ENCODE measurements at regions not wholly inside any gene's neighbourhood (a gene's known extent, or its start where the extent isn't known, plus 50 kb on each side); places are given as distances from the start of the nearest gene placed in this dataset.
"Not testable (repeated sequence)": the region's sequence is repeated elsewhere in the genome, so short reads cannot be mapped to it uniquely, and the experiment has no call there.

- Histone ChIP-seq H3K9ac (ENCODE audit: low read length) (no peak overlapping the region), H3K27ac (ENCODE audit: low read depth, low read length) (no peak overlapping the region), H3K27me3 (ENCODE audit: control insufficient read depth, insufficient read depth, low read length) (no peaks in the 10 kb centered on the region), H3K4me1 (ENCODE audit: control insufficient read depth, insufficient read depth, low read length) (no peaks in the 10 kb centered on the region), H3K4me3 (ENCODE audit: low read length) (no peak overlapping the region), H3K36me3 (ENCODE audit: control insufficient read depth, insufficient read depth, low read length) (no peaks in the 10 kb centered on the region)
These were observed 737.9 kb upstream of the TMPRSS15 start for GRCh38 chr21:19141511-19141910.

GRCh38 chr21:19145682-19146293, 742.2 kb upstream of the TMPRSS15 start:
- Histone ChIP-seq H3K9ac (ENCODE audit: low read length) (no peak overlapping the region), H3K36me3 (ENCODE audit: control insufficient read depth, insufficient read depth, low read length) (no peaks in the 10 kb centered on the region), H3K4me1 (ENCODE audit: control insufficient read depth, insufficient read depth, low read length) (no peaks in the 10 kb centered on the region), H3K4me3 (ENCODE audit: low read length) (no peak overlapping the region), H3K27ac (ENCODE audit: low read depth, low read length) (no peak overlapping the region), H3K27me3 (ENCODE audit: control insufficient read depth, insufficient read depth, low read length) (no peaks in the 10 kb centered on the region)

GRCh38 chr21:19148056-19148455, 744.5 kb upstream of the TMPRSS15 start:
- Histone ChIP-seq H3K27ac (ENCODE audit: low read depth, low read length) (no peak overlapping the region), H3K4me3 (ENCODE audit: low read length) (no peak overlapping the region), H3K9ac (ENCODE audit: low read length) (no peak overlapping the region), H3K27me3 (ENCODE audit: control insufficient read depth, insufficient read depth, low read length) (no peaks in the 10 kb centered on the region), H3K4me1 (ENCODE audit: control insufficient read depth, insufficient read depth, low read length) (no peaks in the 10 kb centered on the region), H3K36me3 (ENCODE audit: control insufficient read depth, insufficient read depth, low read length) (no peaks in the 10 kb centered on the region)

GRCh38 chr21:19171585-19171984, 768.0 kb upstream of the TMPRSS15 start:
- Histone ChIP-seq H3K27ac (ENCODE audit: low read depth, low read length) (no peak overlapping the region), H3K4me3 (ENCODE audit: low read length) (no peak overlapping the region), H3K36me3 (ENCODE audit: control insufficient read depth, insufficient read depth, low read length) (no peaks in the 10 kb centered on the region), H3K9ac (ENCODE audit: low read length) (no peak overlapping the region), H3K27me3 (ENCODE audit: control insufficient read depth, insufficient read depth, low read length) (no peaks in the 10 kb centered on the region), H3K4me1 (ENCODE audit: control insufficient read depth, insufficient read depth, low read length) (no peaks in the 10 kb centered on the region)

GRCh38 chr21:19181604-19182140, 778.1 kb upstream of the TMPRSS15 start:
- no peaks in the 10 kb centered on the region for H3K27me3 ChIP-seq (ENCODE audit: control insufficient read depth, insufficient read depth, low read length)
- no peak overlapping the region for H3K9ac ChIP-seq (ENCODE audit: low read length)
- no peaks in the 10 kb centered on the region for H3K36me3 ChIP-seq (ENCODE audit: control insufficient read depth, insufficient read depth, low read length)
- no peak overlapping the region for H3K27ac ChIP-seq (ENCODE audit: low read depth, low read length)
- H3K4me3 ChIP-seq (ENCODE audit: low read length), result no peak overlapping the region
- no peaks in the 10 kb centered on the region for H3K4me1 ChIP-seq (ENCODE audit: control insufficient read depth, insufficient read depth, low read length)

- Histone ChIP-seq H3K4me3 (ENCODE audit: low read length) (no peak overlapping the region), H3K27ac (ENCODE audit: low read depth, low read length) (no peak overlapping the region), H3K4me1 (ENCODE audit: control insufficient read depth, insufficient read depth, low read length) (no peaks in the 10 kb centered on the region), H3K9ac (ENCODE audit: low read length) (no peak overlapping the region), H3K36me3 (ENCODE audit: control insufficient read depth, insufficient read depth, low read length) (no peaks in the 10 kb centered on the region), H3K27me3 (ENCODE audit: control insufficient read depth, insufficient read depth, low read length) (no peaks in the 10 kb centered on the region)
These were observed 794.4 kb upstream of the TMPRSS15 start for GRCh38 chr21:19197950-19198349.

- H3K27ac ChIP-seq (ENCODE audit: low read depth, low read length), result no peak overlapping the region
- H3K4me1 ChIP-seq (ENCODE audit: control insufficient read depth, insufficient read depth, low read length), result no peaks in the 10 kb centered on the region
- no peaks in the 10 kb centered on the region for H3K36me3 ChIP-seq (ENCODE audit: control insufficient read depth, insufficient read depth, low read length)
These were observed 795.2 kb upstream of the TMPRSS15 start for GRCh38 chr21:19198801-19199200.

GRCh38 chr21:19218163-19218562, 814.6 kb upstream of the TMPRSS15 start:
- Histone ChIP-seq H3K4me1 (ENCODE audit: control insufficient read depth, insufficient read depth, low read length) (no peaks in the 10 kb centered on the region), H3K27ac (ENCODE audit: low read depth, low read length) (no peak overlapping the region), H3K9ac (ENCODE audit: low read length) (no peak overlapping the region), H3K36me3 (ENCODE audit: control insufficient read depth, insufficient read depth, low read length) (no peaks in the 10 kb centered on the region), H3K27me3 (ENCODE audit: control insufficient read depth, insufficient read depth, low read length) (no peaks in the 10 kb centered on the region), H3K4me3 (ENCODE audit: low read length) (no peak overlapping the region)

More at GRCh38 chr21:19198801-19199200, 795.2 kb upstream of the TMPRSS15 start:
- Histone ChIP-seq H3K27me3 (ENCODE audit: control insufficient read depth, insufficient read depth, low read length) (no peaks in the 10 kb centered on the region), H3K9ac (ENCODE audit: low read length) (no peak overlapping the region), H3K4me3 (ENCODE audit: low read length) (no peak overlapping the region)

GRCh38 chr21:19224090-19224489, 820.5 kb upstream of the TMPRSS15 start:
- Histone ChIP-seq H3K27ac (ENCODE audit: low read depth, low read length) (no peak overlapping the region), H3K4me3 (ENCODE audit: low read length) (no peak overlapping the region), H3K9ac (ENCODE audit: low read length) (no peak overlapping the region), H3K27me3 (ENCODE audit: control insufficient read depth, insufficient read depth, low read length) (no peaks in the 10 kb centered on the region), H3K36me3 (ENCODE audit: control insufficient read depth, insufficient read depth, low read length) (no peaks in the 10 kb centered on the region), H3K4me1 (ENCODE audit: control insufficient read depth, insufficient read depth, low read length) (no peaks in the 10 kb centered on the region)

GRCh38 chr21:19228226-19228625, 824.6 kb upstream of the TMPRSS15 start:
- Histone ChIP-seq H3K27me3 (ENCODE audit: control insufficient read depth, insufficient read depth, low read length) (no peaks in the 10 kb centered on the region), H3K9ac (ENCODE audit: low read length) (no peak overlapping the region), H3K4me3 (ENCODE audit: low read length) (no peak overlapping the region), H3K36me3 (ENCODE audit: control insufficient read depth, insufficient read depth, low read length) (no peaks in the 10 kb centered on the region), H3K27ac (ENCODE audit: low read depth, low read length) (no peak overlapping the region), H3K4me1 (ENCODE audit: control insufficient read depth, insufficient read depth, low read length) (no peaks in the 10 kb centered on the region)

GRCh38 chr21:19233841-19234240, 830.3 kb upstream of the TMPRSS15 start:
- H3K4me3 ChIP-seq (ENCODE audit: low read length); H3K9ac ChIP-seq (ENCODE audit: low read length); H3K36me3 ChIP-seq (ENCODE audit: control insufficient read depth, insufficient read depth, low read length); H3K27ac ChIP-seq (ENCODE audit: low read depth, low read length); H3K27me3 ChIP-seq (ENCODE audit: control insufficient read depth, insufficient read depth, low read length); H3K4me1 ChIP-seq (ENCODE audit: control insufficient read depth, insufficient read depth, low read length): not testable (repeated sequence)

- no peak overlapping the region for H3K9ac ChIP-seq (ENCODE audit: low read length)
- no peak overlapping the region for H3K4me3 ChIP-seq (ENCODE audit: low read length)
- no peak overlapping the region for H3K27ac ChIP-seq (ENCODE audit: low read depth, low read length)
- no peaks in the 10 kb centered on the region for H3K27me3 ChIP-seq (ENCODE audit: control insufficient read depth, insufficient read depth, low read length)
- H3K36me3 ChIP-seq (ENCODE audit: control insufficient read depth, insufficient read depth, low read length), result no peaks in the 10 kb centered on the region
- H3K4me1 ChIP-seq (ENCODE audit: control insufficient read depth, insufficient read depth, low read length), result no peaks in the 10 kb centered on the region
These were observed 832.6 kb upstream of the TMPRSS15 start for GRCh38 chr21:19236209-19236608.

- Histone ChIP-seq H3K27me3 (ENCODE audit: control insufficient read depth, insufficient read depth, low read length) (no peaks in the 10 kb centered on the region), H3K9ac (ENCODE audit: low read length) (no peak overlapping the region), H3K27ac (ENCODE audit: low read depth, low read length) (no peak overlapping the region), H3K36me3 (ENCODE audit: control insufficient read depth, insufficient read depth, low read length) (no peaks in the 10 kb centered on the region), H3K4me3 (ENCODE audit: low read length) (no peak overlapping the region), H3K4me1 (ENCODE audit: control insufficient read depth, insufficient read depth, low read length) (no peaks in the 10 kb centered on the region)
These were observed 834.0 kb upstream of the TMPRSS15 start for GRCh38 chr21:19237608-19238007.
